A673 (cell line): ENCODE measurements at regions not wholly inside any gene's neighbourhood (a gene's known extent, or its start where the extent isn't known, plus 50 kb on each side); places are given as distances from the start of the nearest gene placed in this dataset.

Experiments
- BruUV-seq: library from RNA; stranded (reverse); fragments of 400-500 nt; replicated peaks from 2 replicates; lab custom pipeline; 2021; lab: Mats Ljungman, UMichigan
- CTCF ChIA-PET: fragments of 300-600 bp; sonication (Branson Sonifier 250); formaldehyde crosslinking; loops from one replicate; lab custom pipeline; 2022; ENCODE audit warnings: antibody characterized with exemption; lab: Charles Lee
- POLR2A ChIA-PET: fragments of 300-600 bp; sonication (Branson Sonifier 250); formaldehyde crosslinking; loops from one replicate; lab custom pipeline; 2022; ENCODE audit warnings: antibody characterized with exemption; ENCODE audit not compliant: low non-redundant PET; lab: Charles Lee
- DNase-seq: peaks from one replicate; pipeline ENCODE4 v3.0.0-alpha.2; 2015; ENCODE audit warnings: low spot score
- H3K27ac ChIP-seq: fragments of 200-600 bp; sonication (generic); 2 replicates; pipeline ENCODE4 v1.5.1; 2016; ENCODE audit warnings: mixed run types, low read depth, mild to moderate bottlenecking, mixed read lengths, antibody characterized with exemption, low read length; ENCODE audit not compliant: poor library complexity, severe bottlenecking
- H3K27me3 ChIP-seq: fragments of 200-600 bp; sonication (generic); replicated peaks from 2 replicates; pipeline ENCODE4 v1.6.1; 2017; ENCODE audit warnings: mixed run types, low read depth, mild to moderate bottlenecking, mixed read lengths, antibody characterized with exemption, low read length; ENCODE audit not compliant: insufficient read depth, poor library complexity
- H3K36me3 ChIP-seq: fragments of 200-600 bp; sonication (generic); 2 replicates; pipeline ENCODE4 v1.6.1; 2016; ENCODE audit warnings: mixed run types, mild to moderate bottlenecking, mixed read lengths, antibody characterized with exemption, low read length; ENCODE audit not compliant: insufficient read depth, poor library complexity, severe bottlenecking
- H3K4me1 ChIP-seq: fragments of 200-600 bp; sonication (generic); 2 replicates; pipeline ENCODE4 v1.6.1; 2017; ENCODE audit warnings: mixed run types, mild to moderate bottlenecking, mixed read lengths, antibody characterized with exemption, low read length; ENCODE audit not compliant: insufficient read depth, poor library complexity, severe bottlenecking
- H3K4me3 ChIP-seq: fragments of 200-600 bp; sonication (generic); 2 replicates; pipeline ENCODE4 v1.5.1; 2016; ENCODE audit warnings: low read depth, mixed run types, mild to moderate bottlenecking, mixed read lengths, low read length; ENCODE audit not compliant: poor library complexity, severe bottlenecking
- H3K9me3 ChIP-seq: fragments of 200-600 bp; sonication (generic); 2 replicates; pipeline ENCODE4 v1.6.1; 2016; ENCODE audit warnings: mixed run types, low read depth, mild to moderate bottlenecking, mixed read lengths, antibody characterized with exemption, low read length; ENCODE audit not compliant: poor library complexity, severe bottlenecking
- EZH2 ChIP-seq: fragments of 200-600 bp; sonication (generic); IDR thresholded peaks from 2 replicates; pipeline ENCODE4 v1.6.1; 2017; ENCODE audit warnings: borderline replicate concordance, low read depth, mild to moderate bottlenecking, mixed read lengths, antibody characterized with exemption, low read length; ENCODE audit not compliant: poor library complexity, severe bottlenecking
- intact Hi-C: fragments of 100-400 bp; cut with micrococcal nuclease; formaldehyde crosslinking; loops from one replicate; pipeline ENCODE4 v1.10.0; 2022; ENCODE audit not compliant: unreplicated experiment
- TF ChIP-seq, protein P1 (sequence below): fragments of 300-800, 200-600 bp; sonication (generic); conservative IDR thresholded peaks from 2 replicates; pipeline ENCODE4 v1.5.1; 2017; ENCODE audit warnings: low read depth, mild to moderate bottlenecking, antibody characterized with exemption, low read length, moderate library complexity, mixed read lengths

DNA sequence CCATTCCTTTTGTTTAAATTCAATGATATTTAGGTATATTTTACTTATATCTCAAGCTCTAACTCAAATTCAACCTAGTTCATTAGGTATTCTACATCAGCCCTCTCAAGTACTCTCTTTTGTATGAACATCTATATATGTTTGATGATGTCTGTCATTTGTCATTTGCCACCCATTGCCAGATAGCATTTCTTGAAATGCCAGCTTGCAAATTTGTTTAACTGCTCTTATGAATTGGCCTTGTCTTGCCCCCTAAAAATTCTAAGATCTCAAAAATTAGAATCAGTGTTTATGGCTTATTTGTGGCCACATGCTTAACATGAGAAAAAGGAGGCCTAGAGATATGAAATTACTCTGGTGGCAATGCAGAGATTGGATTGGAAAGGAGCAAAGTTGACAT lies 1140.3 kb upstream of the DDX18 start:
- H3K4me1 ChIP-seq = no peaks in the 10 kb centered on the region
- TF ChIP-seq, protein P1, sequence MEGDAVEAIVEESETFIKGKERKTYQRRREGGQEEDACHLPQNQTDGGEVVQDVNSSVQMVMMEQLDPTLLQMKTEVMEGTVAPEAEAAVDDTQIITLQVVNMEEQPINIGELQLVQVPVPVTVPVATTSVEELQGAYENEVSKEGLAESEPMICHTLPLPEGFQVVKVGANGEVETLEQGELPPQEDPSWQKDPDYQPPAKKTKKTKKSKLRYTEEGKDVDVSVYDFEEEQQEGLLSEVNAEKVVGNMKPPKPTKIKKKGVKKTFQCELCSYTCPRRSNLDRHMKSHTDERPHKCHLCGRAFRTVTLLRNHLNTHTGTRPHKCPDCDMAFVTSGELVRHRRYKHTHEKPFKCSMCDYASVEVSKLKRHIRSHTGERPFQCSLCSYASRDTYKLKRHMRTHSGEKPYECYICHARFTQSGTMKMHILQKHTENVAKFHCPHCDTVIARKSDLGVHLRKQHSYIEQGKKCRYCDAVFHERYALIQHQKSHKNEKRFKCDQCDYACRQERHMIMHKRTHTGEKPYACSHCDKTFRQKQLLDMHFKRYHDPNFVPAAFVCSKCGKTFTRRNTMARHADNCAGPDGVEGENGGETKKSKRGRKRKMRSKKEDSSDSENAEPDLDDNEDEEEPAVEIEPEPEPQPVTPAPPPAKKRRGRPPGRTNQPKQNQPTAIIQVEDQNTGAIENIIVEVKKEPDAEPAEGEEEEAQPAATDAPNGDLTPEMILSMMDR = no peak
- no peak for TF ChIP-seq EZH2
- H3K27me3 ChIP-seq = no peaks in the 10 kb centered on the region
- intact Hi-C loops = no loop called here
- no peak overlapping the region for H3K27ac ChIP-seq
- H3K9me3 ChIP-seq = peaks cover 34% of the 10 kb centered on the region
- no peaks in the 10 kb centered on the region for H3K36me3 ChIP-seq
- ChIA-PET CTCF (no interaction called here), POLR2A (no interaction called here)
- BruUV-seq = no TSS peak
- DNase-seq = no peak
- no peak overlapping the region for H3K4me3 ChIP-seq

DNA sequence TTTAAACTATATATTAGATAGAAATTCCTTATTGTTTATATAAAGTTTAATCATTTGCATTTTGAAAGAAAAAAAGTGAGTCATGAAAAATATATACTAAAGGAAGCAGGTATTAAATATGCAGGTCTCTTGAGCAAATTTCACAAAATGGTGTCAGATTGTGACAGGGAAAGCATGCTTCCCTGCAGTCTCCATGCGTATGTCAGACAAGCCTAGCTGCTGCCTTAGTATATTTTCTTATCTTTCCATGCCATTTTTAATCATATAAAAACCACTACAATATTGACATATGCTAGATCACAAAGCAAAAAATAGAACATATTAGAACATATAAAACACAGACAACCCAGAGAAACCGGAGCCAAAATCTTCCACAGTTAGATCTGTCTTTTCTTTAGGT lies 1137.7 kb upstream of the DDX18 start:
- CTCF ChIA-PET = no interaction called here
- H3K4me3 ChIP-seq = no peak overlapping the region
- no peaks in the 10 kb centered on the region for H3K4me1 ChIP-seq
- H3K27ac ChIP-seq = no peak overlapping the region
- TF ChIP-seq, protein P1 = no peak
- no peak for TF ChIP-seq EZH2
- H3K36me3 ChIP-seq = no peaks in the 10 kb centered on the region
- H3K9me3 ChIP-seq = peaks cover 32% of the 10 kb centered on the region
- no peaks in the 10 kb centered on the region for H3K27me3 ChIP-seq
- POLR2A ChIA-PET = no interaction called here
- intact Hi-C loops = no loop called here
- no peak for DNase-seq
- BruUV-seq = no TSS peak

DNA sequence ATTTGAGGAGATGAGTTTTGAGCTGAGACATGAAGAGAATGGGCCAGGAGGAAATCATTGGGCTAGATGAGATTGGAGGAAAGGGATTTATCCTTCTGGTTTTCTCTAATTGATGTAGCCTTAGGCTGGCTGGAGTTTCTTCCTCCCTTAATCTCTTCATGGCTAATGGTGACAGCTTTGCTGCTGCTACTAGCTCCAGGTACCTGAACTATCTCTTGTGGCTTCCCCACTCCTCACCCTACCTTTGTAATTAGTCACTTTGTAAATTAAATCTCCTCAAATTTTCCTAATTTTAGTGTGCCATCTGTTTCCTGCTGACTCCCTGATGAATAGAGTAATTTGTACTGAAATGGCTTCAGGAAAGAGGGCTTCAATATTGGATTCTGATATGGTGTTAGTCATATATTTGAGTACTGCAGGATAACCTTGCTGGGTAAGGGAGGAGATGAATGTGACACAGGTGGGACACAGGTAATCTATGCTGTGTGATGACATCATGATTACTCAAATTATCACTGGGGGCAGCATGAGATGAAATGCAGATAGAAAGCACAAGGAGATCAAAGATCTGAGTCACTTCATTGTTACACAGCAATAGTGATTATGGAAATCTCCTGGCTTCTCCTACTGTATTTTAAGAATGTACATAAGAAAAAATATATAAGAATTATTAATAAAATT lies 1134.1 kb upstream of the DDX18 start:
- H3K27me3 ChIP-seq = no peaks in the 10 kb centered on the region
- H3K27ac ChIP-seq = no peak overlapping the region
- H3K36me3 ChIP-seq = no peaks in the 10 kb centered on the region
- no peak for TF ChIP-seq EZH2
- TF ChIP-seq, protein P1 = no peak
- no peak overlapping the region for H3K4me3 ChIP-seq
- ChIA-PET CTCF (no interaction called here), POLR2A (no interaction called here)
- no peaks in the 10 kb centered on the region for H3K4me1 ChIP-seq
- H3K9me3 ChIP-seq = peaks cover 25% of the 10 kb centered on the region
- intact Hi-C loops = no loop called here
- no peak for DNase-seq
- no TSS peak for BruUV-seq
